ENCODE measurements at regions not wholly inside any gene's neighbourhood (a gene's known extent, or its start where the extent isn't known, plus 50 kb on each side); places are given as distances from the start of the nearest gene placed in this dataset.
A peak's percentile ranks its signal among the peaks of the same experiment; 100 is the strongest.
"Not testable (repeated sequence)": the region's sequence is repeated elsewhere in the genome, so short reads cannot be mapped to it uniquely, and the experiment has no call there.

DNA sequence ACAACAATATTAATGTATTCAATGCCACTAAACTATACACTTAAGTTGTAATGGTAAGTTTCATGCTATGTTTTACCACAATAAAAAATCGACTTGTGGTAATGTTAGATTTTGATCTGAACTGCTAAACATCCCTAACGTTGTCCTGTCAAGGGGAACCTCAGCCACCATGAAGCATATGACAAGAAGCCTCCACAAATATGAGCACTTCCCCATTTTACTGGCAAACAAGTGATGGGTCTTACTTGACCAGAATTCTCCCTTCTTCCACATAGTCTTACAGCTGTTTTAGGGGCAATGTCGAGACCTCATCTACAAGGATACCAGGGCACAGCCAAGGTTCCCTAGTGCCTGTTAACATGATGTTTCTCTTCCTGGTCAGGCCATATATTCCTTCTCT lies 124.2 kb upstream of the ABI3BP start:
- Histone ChIP-seq H3K9ac (ENCODE audit: control insufficient read depth, insufficient read depth, low read length) (no peak overlapping the region), H3K27ac (ENCODE audit: control insufficient read depth, insufficient read depth) (no peak overlapping the region), H3K27me3 (replicated peaks in 1 of 2; ENCODE audit: control insufficient read depth in 2 of 2, insufficient read depth in 2 of 2, low read length in 1 of 2) (no peaks in the 10 kb centered on the region), H3K36me3 (ENCODE audit: control insufficient read depth in 2 of 2, insufficient read depth in 2 of 2, low read length in 1 of 2) (no peaks in the 10 kb centered on the region), H2AFZ (ENCODE audit: control insufficient read depth, low read depth, low read length) (no peak overlapping the region), H3K9me3 (replicated peaks; ENCODE audit: control insufficient read depth, insufficient read depth, low read length) (no peaks in the 10 kb centered on the region), H3K4me2 (ENCODE audit: control insufficient read depth, insufficient read depth) (no peak overlapping the region), H3K4me3 (no peak overlapping the region), H4K20me1 (ENCODE audit: control insufficient read depth, insufficient read depth) (no peaks in the 10 kb centered on the region), H3K79me2 (ENCODE audit: control insufficient read depth, insufficient read depth, low read length) (no peaks in the 10 kb centered on the region), H3K4me1 (ENCODE audit: control insufficient read depth, insufficient read depth, low read length) (no peaks in the 10 kb centered on the region)
- DNase-seq (ENCODE audit: low read depth, low spot score) (no peak), FAIRE-seq (no peak), ATAC-seq (no peak)
- RAD21 ChIA-PET (ENCODE audit: unreplicated experiment): no interaction called here
- in situ Hi-C loops (cut with MboI) (no loop called here), intact Hi-C loops (cut with micrococcal nuclease; ENCODE audit: unreplicated experiment) (no loop called here)
- TF ChIP-seq SPI1 (IDR thresholded peaks at IDR 0.05; ENCODE audit: borderline replicate concordance, insufficient read depth, low read depth, low read length) (peak; percentile 68), NFXL1 (IDR thresholded peaks at IDR 0.05; ENCODE audit: borderline replicate concordance) (no peak), STAT3 (IDR thresholded peaks at IDR 0.05; ENCODE audit: low read depth, low read length) (no peak), RUNX3 (IDR thresholded peaks at IDR 0.05; ENCODE audit: low read length) (no peak)
- POLR2A ChIA-PET: no interaction called here
- CTCF ChIA-PET: interaction anchor here (0.6 kb wide), 1 partner anchor 990 kb away, joined by 4 read pairs; no protein-coding TSS in a partner anchor
- SMC1A ChIA-PET (ENCODE audit: uncharacterized antibody, unreplicated experiment): no interaction called here
- WGBS (ENCODE audit: insufficient coverage, insufficient replicate concordance, low lambda C conversion rate, missing lambda C conversion rate): 0% methylated on average over 3 of the region's 3 CpGs
- no TSS peak for BruUV-seq (replicated peaks)

DNA sequence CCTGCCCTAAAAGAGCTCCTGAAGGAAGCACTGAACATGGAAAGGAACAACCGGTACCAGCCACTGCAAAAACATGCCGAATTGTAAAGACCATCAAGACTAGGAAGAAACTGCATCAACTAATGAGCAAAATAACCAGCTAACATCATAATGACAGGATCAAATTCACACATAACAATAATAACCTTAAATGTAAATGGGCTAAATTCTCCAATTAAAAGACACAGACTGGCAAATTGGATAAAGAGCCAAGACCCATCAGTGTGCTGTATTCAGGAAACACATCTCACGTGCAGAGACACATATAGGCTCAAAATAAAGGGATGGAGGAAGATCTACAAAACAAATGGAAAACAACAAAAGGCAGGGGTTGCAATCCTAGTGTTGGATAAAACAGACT lies 117.1 kb upstream of the ABI3BP start:
- BruUV-seq (replicated peaks); in situ Hi-C loops (cut with MboI); H3K36me3 ChIP-seq (ENCODE audit: control insufficient read depth in 2 of 2, insufficient read depth in 2 of 2, low read length in 1 of 2); RAD21 ChIA-PET (ENCODE audit: unreplicated experiment); H3K4me2 ChIP-seq (ENCODE audit: control insufficient read depth, insufficient read depth); SMC1A ChIA-PET (ENCODE audit: uncharacterized antibody, unreplicated experiment); H3K27ac ChIP-seq (ENCODE audit: control insufficient read depth, insufficient read depth); H2AFZ ChIP-seq (ENCODE audit: control insufficient read depth, low read depth, low read length); H4K20me1 ChIP-seq (ENCODE audit: control insufficient read depth, insufficient read depth); FAIRE-seq; H3K79me2 ChIP-seq (ENCODE audit: control insufficient read depth, insufficient read depth, low read length); H3K9me3 ChIP-seq (replicated peaks; ENCODE audit: control insufficient read depth, insufficient read depth, low read length); CTCF ChIA-PET; H3K9ac ChIP-seq (ENCODE audit: control insufficient read depth, insufficient read depth, low read length); H3K4me1 ChIP-seq (ENCODE audit: control insufficient read depth, insufficient read depth, low read length); POLR2A ChIA-PET; H3K27me3 ChIP-seq (replicated peaks in 1 of 2; ENCODE audit: control insufficient read depth in 2 of 2, insufficient read depth in 2 of 2, low read length in 1 of 2); ATAC-seq; DNase-seq (ENCODE audit: low read depth, low spot score); H3K4me3 ChIP-seq; intact Hi-C loops (cut with micrococcal nuclease; ENCODE audit: unreplicated experiment): not testable (repeated sequence)
- 19% methylated on average over 2 of the region's 3 CpGs for whole genome bisulfite sequencing (ENCODE audit: insufficient coverage, insufficient replicate concordance, low lambda C conversion rate, missing lambda C conversion rate)

Measured in GM12878 (cell line).